Activated naive CD4-positive, alpha-beta T cell treated with anti-CD3 and anti-CD28 coated beads, Interleukin-2, amount 50 U/mL, for 24 hours (primary cell): ENCODE measurements at regions not wholly inside any gene's neighbourhood (a gene's known extent, or its start where the extent isn't known, plus 50 kb on each side); places are given as distances from the start of the nearest gene placed in this dataset.

Experiments used
- H3K27ac Mint-ChIP-seq: one replicate; pipeline ENCODE4 v1.8.0; 2021; ENCODE audit warnings: mild to moderate bottlenecking, mixed read lengths
- H3K27me3 Mint-ChIP-seq: one replicate; pipeline ENCODE4 v1.8.0; 2021; ENCODE audit warnings: mixed read lengths
- H3K36me3 Mint-ChIP-seq: one replicate; pipeline ENCODE4 v1.8.0; 2021; ENCODE audit warnings: mixed read lengths
- H3K4me1 Mint-ChIP-seq: one replicate; pipeline ENCODE4 v1.8.0; 2021; ENCODE audit warnings: mixed read lengths
- H3K4me3 Mint-ChIP-seq: one replicate; pipeline ENCODE4 v1.8.0; 2021; ENCODE audit warnings: mild to moderate bottlenecking, mixed read lengths
- H3K9me3 Mint-ChIP-seq: one replicate; pipeline ENCODE4 v1.8.0; 2021; ENCODE audit warnings: mixed read lengths

DNA sequence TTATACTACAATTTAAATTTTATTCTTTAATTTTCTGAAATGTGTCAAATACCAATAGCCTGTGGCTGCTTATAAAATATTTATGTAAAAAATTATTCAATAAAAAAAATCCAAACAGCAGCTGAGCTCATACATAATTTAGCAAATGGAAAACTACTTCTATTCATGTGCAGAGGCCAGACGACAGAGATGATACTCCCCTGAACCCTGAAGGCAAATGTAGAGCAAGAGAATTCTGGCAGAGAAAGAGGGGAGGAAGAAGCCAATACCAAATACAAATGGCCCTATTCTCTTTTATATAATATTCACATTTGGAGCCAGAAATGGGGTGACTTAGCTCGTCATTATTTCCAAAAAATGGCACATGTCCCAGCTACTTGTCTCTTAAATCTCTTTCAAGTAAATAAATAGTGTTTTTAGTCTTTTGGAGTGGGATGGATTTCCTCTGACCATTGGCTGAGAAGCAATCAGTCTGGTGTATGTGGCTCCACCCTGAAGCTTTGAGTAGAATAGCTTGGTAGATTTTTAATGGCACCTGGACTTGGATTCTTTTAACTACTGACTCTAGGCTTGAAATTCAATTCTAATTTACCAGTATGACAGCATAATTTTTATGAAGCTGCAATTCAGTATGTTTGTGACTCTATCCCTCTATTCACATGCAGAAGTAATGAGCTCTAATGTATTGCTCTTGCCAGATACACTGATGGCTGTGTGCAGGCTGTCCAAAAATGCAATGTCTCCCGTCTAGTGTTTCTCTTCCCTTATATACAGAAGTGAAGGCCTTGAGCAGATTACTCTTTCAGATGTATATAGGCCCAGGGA, 113.4 kb upstream of the SCAF11 start:
- H3K27ac Mint-ChIP-seq, result no peak overlapping the region
- peaks cover under 1% of the 10 kb centered on the region for H3K9me3 Mint-ChIP-seq
- H3K4me3 Mint-ChIP-seq, result no peak overlapping the region
- no peaks in the 10 kb centered on the region for H3K36me3 Mint-ChIP-seq
- H3K4me1 Mint-ChIP-seq, result no peaks in the 10 kb centered on the region
- no peaks in the 10 kb centered on the region for H3K27me3 Mint-ChIP-seq

DNA sequence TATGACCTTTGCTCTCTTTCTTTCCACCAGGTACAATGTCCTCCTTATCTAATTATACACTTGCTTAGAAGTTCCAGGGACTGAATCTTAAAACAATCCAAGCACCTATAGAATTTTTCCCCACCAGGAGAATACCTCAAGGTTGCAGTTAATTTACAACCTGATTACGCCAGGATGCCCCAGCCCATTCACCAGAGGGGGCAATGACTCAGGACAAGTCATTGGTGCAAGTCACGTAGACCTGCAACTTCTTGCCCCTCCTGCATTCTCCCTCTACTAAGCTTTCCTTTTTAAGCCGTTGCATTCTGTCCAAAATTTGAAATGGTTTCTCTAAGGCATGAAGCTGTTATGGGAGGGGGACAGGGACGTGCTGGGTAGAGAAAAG, 111.1 kb upstream of the SCAF11 start:
- Mint-ChIP-seq H3K27me3 (peaks cover 3% of the 10 kb centered on the region), H3K4me1 (no peaks in the 10 kb centered on the region), H3K4me3 (no peak overlapping the region), H3K27ac (no peak overlapping the region), H3K36me3 (no peaks in the 10 kb centered on the region), H3K9me3 (peaks cover 14% of the 10 kb centered on the region)

DNA sequence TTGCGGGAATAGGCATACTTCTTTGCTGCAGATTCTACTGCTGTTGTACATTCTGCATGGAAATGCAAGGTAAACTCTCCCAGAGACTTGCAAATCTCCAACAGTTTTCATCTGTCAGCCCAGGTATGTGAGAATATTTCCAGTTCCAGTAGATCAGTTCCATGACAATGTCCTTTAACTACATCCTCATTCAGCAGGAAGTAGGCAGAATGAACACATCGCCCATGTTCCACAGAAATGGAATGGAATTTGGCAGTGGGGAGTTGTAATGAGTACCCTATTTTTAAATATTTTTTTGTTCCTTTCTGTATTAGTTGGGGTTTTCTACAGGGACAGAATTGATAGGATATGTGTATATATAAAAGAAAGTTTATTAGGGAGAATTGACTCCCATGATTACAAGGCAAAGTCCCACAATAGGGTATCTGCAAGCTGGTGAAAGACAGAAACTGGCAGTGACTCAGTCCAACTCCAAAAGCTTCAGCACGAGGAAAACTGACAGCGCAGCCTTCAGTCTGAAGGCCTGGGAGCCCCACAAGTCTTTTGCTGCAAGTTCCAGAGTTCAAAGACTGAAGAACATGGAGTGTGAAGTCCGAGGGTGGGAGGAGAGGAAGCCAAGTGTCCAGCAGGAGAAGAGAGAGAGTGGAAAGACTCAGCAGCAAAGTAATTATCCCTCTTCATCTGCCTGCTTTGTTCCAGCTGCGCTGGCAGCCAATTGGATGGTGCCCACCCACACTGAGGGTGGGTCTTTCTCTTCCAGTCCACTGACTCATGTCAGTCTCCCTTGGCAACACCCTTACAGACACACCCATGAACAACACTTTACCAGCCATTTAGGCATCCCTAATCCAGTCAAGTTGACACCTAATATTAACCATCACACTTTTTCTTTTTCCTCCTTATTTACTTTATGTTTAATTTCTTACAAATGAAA, 110.4 kb upstream of the SCAF11 start:
- peaks cover 6% of the 10 kb centered on the region for H3K27me3 Mint-ChIP-seq
- peaks cover 14% of the 10 kb centered on the region for H3K9me3 Mint-ChIP-seq
- H3K27ac Mint-ChIP-seq, result no peak overlapping the region
- H3K4me3 Mint-ChIP-seq, result no peak overlapping the region
- no peaks in the 10 kb centered on the region for H3K4me1 Mint-ChIP-seq
- no peaks in the 10 kb centered on the region for H3K36me3 Mint-ChIP-seq

DNA sequence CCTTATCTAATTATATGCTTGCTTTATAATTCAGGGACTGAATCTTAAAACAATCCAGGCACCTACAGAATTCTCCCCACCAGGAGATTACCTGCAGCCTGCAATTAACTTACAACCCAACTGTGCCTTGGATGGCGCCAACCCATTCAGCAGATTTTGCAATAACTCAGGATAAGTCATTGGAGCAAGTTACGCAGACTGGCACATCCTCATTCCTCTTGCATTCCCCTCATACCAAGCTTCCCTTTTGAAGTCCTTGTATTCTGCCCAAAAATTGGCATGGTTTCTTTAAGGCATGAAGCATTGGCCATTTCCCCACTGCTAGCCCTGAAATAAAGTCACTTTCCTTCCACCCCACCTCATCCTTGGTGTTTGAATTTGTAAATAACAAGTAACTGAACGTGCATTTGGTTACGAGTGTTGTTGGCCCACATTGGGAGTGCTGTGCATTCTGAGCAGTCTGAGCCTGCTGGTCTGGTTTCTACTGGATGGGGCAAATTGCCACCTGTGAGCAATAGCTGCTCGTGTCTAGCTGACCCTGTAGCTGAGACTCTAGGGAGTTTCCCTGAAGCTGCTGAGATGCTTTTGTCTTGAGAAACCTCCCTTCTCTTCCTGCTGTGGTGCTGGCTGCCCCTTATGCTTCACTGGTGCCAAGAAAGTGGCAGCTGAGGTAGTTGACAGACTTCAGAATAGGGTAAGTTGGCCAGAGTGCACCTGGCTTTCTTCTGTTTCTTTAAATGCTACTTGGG, 99.2 kb upstream of the SCAF11 start:
- Mint-ChIP-seq H3K4me3 (no peak overlapping the region), H3K4me1 (no peaks in the 10 kb centered on the region), H3K27me3 (peaks cover 10% of the 10 kb centered on the region), H3K36me3 (peaks cover 4% of the 10 kb centered on the region), H3K27ac (no peak overlapping the region), H3K9me3 (no peaks in the 10 kb centered on the region)

DNA sequence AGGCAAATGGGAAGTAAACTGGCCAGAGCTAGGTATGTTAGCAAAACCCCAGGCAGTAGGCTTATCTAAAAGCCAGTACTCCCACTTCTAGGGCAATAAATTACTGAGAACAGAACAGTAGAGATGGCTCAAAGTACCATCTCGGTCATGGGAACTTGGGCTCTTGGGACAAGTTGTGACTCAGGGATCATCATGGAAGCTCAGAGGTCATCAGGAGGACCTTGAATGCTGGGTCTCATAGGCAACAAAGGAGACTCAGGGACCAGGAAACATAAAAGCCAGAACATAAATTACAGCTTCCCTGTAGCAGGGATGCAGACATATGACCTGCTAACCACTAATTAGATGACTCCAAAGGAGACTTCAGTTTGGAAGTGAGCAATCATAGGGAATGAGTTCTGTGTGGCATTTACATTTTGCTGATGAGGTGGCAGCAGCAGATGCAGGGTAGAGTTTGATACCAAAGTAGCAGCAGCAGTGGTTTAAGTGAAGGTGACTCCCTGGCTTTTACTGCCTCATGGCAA, 97.6 kb upstream of the SCAF11 start:
- no peak overlapping the region for H3K4me3 Mint-ChIP-seq
- no peaks in the 10 kb centered on the region for H3K4me1 Mint-ChIP-seq
- H3K9me3 Mint-ChIP-seq, result no peaks in the 10 kb centered on the region
- peaks cover 1% of the 10 kb centered on the region for H3K36me3 Mint-ChIP-seq
- peaks cover 4% of the 10 kb centered on the region for H3K27me3 Mint-ChIP-seq
- H3K27ac Mint-ChIP-seq, result no peak overlapping the region

DNA sequence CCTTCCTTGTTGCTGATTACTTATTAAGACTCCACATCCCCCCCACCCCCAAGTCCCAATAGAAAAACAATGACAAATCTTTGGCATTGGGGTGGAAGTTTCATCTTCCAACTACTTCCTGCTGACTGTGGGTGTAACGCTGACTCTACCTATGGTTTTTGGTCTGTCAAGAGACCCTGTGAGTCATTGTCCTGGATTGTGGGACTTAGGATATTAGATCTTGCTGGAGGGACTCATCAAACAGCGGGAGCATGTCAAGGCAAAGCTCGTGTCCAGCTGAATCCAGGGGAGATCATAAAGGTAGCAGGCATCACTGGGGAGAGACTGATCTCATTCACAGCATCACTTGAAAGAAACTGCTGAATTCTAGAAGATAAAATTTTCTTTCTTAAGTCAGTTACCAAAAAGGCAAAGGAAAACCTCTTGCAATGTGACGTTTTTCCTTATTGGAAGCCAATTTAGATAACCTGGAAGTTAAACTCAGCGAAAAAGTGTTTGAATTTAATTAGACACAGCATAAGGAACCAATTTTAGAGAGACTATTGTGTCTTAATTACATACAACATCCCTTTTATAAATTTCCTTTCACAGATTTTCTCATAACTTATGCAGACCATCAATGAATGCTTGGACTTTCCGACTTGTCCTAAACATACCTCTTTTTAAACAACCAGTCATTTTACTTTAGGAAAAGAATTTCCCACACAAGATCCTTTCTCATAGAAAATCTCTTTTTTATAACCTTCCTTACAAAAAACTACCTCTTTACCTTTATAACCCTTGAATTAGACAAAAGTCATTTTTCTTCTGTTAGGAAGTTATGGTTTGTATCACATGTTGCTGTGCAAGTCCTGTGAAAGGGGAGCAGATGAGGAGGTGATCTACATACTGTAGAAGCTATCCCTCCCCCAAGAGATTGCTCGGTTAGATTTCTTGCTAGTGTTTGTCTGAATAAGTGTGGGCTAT, 94.6 kb upstream of the SCAF11 start:
- Mint-ChIP-seq H3K27ac (no peak overlapping the region), H3K4me1 (no peaks in the 10 kb centered on the region), H3K36me3 (no peaks in the 10 kb centered on the region), H3K27me3 (peaks cover 1% of the 10 kb centered on the region), H3K9me3 (no peaks in the 10 kb centered on the region), H3K4me3 (no peak overlapping the region)

DNA sequence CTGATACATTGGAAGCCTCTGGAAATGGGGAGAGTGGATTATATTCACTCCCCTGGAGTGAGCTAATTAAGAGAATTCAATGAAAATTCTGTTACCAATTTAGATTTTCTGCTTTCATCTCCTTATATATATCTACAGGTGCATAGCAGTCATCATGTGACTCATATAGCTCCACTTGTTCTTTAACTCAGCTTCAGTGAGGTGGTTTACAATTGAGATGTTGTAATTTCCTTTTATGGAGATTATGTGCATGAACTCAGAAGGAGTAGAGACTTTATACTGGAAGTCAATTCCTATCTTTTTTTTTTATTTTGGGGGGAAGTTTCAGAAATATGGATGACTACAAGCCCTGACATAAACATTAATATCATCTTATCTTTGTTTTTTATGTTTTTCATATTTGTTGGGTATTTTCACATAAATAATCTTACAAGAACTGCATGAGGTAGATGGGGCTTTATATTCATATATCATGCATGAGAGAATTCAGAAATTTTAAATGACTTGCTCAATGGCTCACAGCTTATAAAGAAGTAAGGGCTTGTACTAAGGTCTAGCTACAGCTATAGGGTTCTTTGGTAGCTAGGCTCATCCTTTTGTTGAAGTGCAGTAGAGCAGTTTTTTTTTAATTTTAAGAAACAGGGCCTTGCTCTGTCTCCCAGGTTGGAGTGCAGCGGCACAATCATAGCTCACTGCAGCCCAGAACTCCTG, 92.3 kb upstream of the SCAF11 start:
- Mint-ChIP-seq H3K27ac (no peak overlapping the region), H3K27me3 (peaks cover 1% of the 10 kb centered on the region), H3K36me3 (peaks cover 7% of the 10 kb centered on the region), H3K4me1 (no peaks in the 10 kb centered on the region), H3K9me3 (peaks cover 9% of the 10 kb centered on the region), H3K4me3 (no peak overlapping the region)

DNA sequence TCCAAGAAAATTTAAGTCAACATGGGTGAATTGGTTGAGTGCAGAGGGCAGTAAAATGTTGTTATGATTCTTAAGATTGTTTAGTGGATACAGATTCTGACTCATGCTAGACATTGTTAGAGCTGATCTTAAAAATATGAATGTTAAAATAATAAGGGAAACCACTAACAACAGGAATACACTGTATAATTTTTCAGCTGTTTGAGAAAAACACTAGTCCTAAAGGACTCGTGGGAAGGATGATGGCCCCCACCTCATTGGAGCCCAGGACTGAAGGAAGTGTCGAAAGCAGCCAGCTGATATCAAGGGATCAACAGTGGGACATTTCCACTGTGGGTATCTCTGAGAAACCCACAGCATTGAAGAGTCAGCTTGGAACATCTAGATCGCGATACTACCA, 82.9 kb upstream of the SCAF11 start:
- Mint-ChIP-seq H3K4me1 (peaks cover 7% of the 10 kb centered on the region), H3K4me3 (no peak overlapping the region), H3K27ac (no peak overlapping the region), H3K27me3 (peaks cover 1% of the 10 kb centered on the region), H3K36me3 (peaks cover under 1% of the 10 kb centered on the region), H3K9me3 (peaks cover 2% of the 10 kb centered on the region)

DNA sequence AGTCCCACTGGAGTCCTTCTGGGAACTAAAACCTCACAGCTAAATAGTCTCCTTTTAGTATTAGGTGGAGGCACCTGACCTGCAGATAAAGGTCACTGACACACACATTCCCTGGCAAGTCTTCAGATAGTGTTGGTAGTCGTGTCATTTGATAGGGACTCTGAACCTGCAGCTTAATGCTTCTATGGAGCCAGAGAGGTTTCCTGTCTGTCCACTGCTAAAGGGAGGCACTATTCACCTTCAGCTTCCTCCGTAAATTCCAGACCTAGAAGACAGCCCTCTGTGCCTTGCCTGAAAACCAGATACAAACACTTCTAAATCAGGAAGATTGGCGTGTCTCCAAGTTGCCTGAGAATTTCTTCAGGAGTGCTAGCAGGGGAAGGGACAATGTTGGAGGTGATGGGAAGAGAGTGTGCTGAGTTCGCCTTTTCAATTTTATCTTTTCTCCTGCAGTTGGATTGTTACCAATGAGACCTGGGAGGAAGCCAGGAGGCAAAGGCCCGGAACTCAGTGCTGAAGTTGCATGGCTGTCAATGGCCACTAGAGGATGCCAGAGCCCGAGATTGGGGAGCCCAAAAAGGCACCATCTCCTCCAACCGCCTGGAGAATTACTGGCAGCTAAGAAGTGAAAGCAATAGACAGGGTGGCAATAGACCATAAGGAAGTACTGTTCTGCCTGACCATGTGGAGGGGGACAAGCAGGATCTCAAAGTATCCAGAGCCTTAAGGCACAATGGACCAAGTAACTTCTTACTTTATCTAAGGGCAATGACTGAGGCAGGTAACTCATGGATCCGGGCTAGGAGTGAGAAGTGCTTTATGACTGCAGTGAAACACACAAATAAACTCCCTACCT, 81.6 kb upstream of the SCAF11 start:
- H3K4me3 Mint-ChIP-seq, result no peak overlapping the region
- no peaks in the 10 kb centered on the region for H3K36me3 Mint-ChIP-seq
- peaks cover 7% of the 10 kb centered on the region for H3K4me1 Mint-ChIP-seq
- H3K9me3 Mint-ChIP-seq, result no peaks in the 10 kb centered on the region
- no peak overlapping the region for H3K27ac Mint-ChIP-seq
- H3K27me3 Mint-ChIP-seq, result peaks cover 1% of the 10 kb centered on the region

DNA sequence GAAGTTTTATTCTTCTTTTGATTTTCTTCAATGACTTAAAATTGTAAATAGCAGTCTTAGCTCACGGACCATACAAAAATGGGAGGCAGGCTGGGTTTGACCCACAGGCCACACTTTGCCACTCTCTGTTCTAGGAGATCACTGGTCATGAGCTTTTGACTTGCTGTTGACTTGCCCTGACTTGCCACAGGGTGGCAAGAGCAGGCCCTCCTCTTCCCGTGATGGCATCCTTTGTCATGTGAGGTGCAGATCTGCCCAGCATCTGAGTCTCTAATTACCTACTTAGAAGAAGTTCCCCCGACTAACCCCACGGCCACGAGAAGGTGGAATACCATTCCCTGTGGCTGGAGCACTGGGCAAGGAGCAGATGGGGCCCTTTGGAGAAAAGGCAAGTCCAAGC, 81.0 kb upstream of the SCAF11 start:
- peaks cover 7% of the 10 kb centered on the region for H3K4me1 Mint-ChIP-seq
- H3K36me3 Mint-ChIP-seq, result no peaks in the 10 kb centered on the region
- no peak overlapping the region for H3K4me3 Mint-ChIP-seq
- no peak overlapping the region for H3K27ac Mint-ChIP-seq
- peaks cover 1% of the 10 kb centered on the region for H3K27me3 Mint-ChIP-seq
- H3K9me3 Mint-ChIP-seq, result no peaks in the 10 kb centered on the region

DNA sequence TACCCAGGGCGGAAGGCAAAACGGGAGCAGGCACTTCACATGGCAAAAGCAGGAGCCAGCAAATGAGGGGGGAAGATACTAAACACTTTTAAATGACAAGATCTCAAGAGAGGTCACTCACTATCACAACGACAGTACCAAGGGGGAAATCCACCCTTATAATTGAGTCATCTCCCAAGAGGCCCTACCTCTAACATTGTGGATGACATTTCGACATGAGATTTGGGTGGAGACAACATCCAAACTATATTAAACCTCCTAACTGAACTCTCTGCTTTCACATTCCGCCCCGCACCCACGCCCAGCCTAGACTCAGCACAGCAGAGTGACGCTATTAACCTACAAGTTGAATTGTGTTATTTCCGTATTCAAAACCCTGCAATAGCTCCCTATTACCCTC, 76.7 kb upstream of the SCAF11 start:
- no peaks in the 10 kb centered on the region for H3K36me3 Mint-ChIP-seq
- peaks cover 3% of the 10 kb centered on the region for H3K4me1 Mint-ChIP-seq
- H3K27me3 Mint-ChIP-seq, result no peaks in the 10 kb centered on the region
- H3K27ac Mint-ChIP-seq, result no peak overlapping the region
- H3K4me3 Mint-ChIP-seq, result no peak overlapping the region
- H3K9me3 Mint-ChIP-seq, result no peaks in the 10 kb centered on the region

DNA sequence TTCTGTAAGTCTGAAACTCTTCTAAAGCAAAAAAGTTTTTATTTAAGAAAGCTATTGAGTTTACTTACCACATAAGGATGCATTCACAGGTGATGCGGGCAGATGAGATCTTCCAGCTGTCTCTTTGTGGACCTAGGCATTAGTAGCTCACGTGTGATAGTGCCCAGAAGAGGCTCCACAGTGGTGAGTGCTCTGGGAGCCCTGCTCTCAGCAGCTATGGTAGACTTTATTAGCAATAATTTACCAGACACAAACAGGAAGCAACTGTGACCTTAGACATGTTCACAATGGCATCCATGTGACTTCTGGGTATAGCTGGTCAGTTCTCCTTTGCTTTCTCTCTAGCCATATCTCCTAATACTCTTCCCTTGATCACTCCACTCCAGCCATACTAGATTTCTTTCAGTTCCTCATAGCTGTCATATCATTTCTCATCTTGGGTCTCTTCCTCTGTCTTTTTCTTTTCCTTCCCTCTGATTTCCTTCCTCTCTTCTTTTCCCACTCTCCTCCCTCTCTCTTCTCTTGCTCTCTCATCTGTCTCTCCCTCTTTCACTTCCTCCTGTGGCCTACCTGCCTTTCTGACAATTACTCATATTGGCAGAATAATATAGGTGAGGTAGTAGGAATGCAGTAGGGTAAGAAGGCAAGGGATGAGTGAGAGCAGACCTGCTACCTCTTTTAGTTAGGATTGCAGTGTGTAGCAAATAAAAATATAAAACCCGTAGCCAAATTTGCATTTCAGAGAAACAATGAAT, 75.2 kb upstream of the SCAF11 start:
- H3K9me3 Mint-ChIP-seq, result no peaks in the 10 kb centered on the region
- H3K27ac Mint-ChIP-seq, result no peak overlapping the region
- H3K27me3 Mint-ChIP-seq, result no peaks in the 10 kb centered on the region
- H3K4me3 Mint-ChIP-seq, result no peak overlapping the region
- H3K36me3 Mint-ChIP-seq, result no peaks in the 10 kb centered on the region
- H3K4me1 Mint-ChIP-seq, result no peaks in the 10 kb centered on the region

DNA sequence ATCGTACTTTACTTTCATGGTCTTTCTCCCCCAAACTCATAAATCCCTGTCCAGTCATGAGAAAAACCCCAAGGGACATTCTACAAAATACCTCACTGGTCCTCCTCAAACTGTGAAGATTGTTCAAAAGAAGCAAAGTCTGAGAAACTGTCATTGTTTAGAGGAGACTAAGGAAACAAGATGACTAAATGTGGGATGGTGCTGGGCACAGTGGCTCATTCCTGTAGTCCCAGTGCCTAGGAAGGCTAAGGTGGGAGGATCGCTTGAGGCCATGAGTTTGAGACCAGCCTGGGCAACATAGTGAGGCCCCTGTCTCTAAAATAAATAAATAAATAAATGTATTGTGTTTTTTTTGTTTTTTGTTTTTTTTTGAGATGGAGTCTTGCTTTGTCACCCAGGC, 74.2 kb upstream of the SCAF11 start:
- Mint-ChIP-seq H3K36me3 (no peaks in the 10 kb centered on the region), H3K27ac (no peak overlapping the region), H3K27me3 (peaks cover 1% of the 10 kb centered on the region), H3K4me3 (no peak overlapping the region), H3K4me1 (no peaks in the 10 kb centered on the region), H3K9me3 (no peaks in the 10 kb centered on the region)
